ENCODE measurements at regions not wholly inside any gene's neighbourhood (a gene's known extent, or its start where the extent isn't known, plus 50 kb on each side); places are given as distances from the start of the nearest gene placed in this dataset.
A peak's percentile ranks its signal among the peaks of the same experiment; 100 is the strongest.
"Not testable (repeated sequence)": the region's sequence is repeated elsewhere in the genome, so short reads cannot be mapped to it uniquely, and the experiment has no call there.

DNA sequence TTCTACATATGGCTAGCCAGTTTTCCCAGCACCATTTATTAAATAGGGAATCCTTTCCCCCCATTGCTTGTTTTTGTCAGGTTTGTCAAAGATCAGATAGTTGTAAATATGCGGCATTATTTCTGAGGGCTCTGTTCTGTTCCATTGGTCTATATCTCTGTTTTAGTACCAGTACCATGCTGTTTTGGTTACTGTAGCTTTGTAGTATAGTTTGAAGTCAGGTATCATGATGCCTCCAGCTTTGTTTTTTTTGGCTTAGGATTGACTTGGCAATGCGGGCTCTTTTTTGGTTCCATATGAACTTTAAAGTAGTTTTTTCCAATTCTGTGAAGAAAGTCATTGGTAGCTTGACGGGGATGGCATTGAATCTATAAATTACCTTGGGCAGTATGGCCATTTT is 60.0 kb upstream of the GPC3 start:
- H3K27me3 Mint-ChIP-seq; H3K4me3 Mint-ChIP-seq; H3K36me3 Mint-ChIP-seq (ENCODE audit: low read depth); H3K9me3 Mint-ChIP-seq; H3K27ac Mint-ChIP-seq; H3K4me1 Mint-ChIP-seq; intact Hi-C loops (cut with micrococcal nuclease); DNase-seq: not testable (repeated sequence)

DNA sequence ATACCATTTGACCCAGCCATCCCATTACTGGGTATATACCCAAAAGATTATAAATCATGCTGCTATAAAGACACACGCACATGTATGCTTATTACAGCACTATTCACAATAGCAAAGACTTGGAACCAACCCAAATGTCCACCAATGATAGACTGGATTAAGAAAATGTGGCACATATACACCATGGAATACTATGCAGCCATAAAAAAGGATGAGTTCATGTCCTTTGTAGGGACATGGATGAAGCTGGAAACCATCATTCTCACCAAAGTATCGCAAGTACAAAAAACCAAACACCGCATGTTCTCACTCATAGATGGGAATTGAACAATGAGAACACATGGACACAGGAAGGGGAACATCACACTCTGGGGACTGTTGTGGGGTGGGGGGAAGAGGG is 81.7 kb upstream of the GPC3 start:
- intact Hi-C loops (cut with micrococcal nuclease); DNase-seq; H3K27me3 Mint-ChIP-seq; H3K4me1 Mint-ChIP-seq; H3K4me3 Mint-ChIP-seq; H3K36me3 Mint-ChIP-seq (ENCODE audit: low read depth); H3K9me3 Mint-ChIP-seq; H3K27ac Mint-ChIP-seq: not testable (repeated sequence)

DNA sequence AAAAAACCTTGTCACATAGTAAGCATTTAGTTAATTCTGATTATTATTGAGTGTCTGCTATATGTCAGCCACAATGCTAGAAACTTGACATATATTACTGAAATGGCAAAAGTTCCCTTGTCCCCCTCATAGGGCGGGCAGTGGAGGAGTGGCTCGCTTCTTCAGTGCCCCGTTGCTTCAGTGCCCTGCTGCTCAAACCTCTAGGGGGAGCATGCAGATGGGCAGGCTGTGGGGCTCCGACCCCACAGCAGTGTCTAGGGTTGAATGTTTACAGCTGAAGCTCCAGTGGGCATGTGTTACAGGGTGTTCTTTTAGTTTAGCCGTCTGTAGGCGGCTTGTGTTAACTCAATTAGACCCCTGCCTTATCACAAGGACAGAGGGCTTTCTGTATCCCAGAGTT is 86.5 kb upstream of the GPC3 start:
- intact Hi-C loops (cut with micrococcal nuclease); DNase-seq; H3K4me3 Mint-ChIP-seq; H3K27ac Mint-ChIP-seq; H3K27me3 Mint-ChIP-seq; H3K36me3 Mint-ChIP-seq (ENCODE audit: low read depth); H3K9me3 Mint-ChIP-seq; H3K4me1 Mint-ChIP-seq: not testable (repeated sequence)

DNA sequence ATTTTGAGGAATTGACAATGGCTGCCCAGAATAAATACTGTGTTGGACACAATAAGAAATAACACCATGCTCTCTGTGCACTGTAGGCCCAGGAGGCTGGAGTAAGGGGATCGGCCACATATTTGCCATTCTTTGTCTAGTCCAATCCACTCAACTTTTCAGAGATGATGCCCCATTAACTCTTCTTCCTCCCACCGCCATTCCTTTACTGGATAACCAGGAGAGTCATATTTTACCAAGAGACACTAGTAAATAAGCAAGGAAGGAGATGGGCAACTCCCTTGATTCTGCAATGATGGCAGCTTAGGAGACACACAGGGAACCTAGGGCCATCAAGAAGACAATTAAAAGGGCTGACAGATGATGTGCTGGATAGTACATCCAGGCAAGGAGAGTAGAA is 87.9 kb upstream of the GPC3 start:
- Mint-ChIP-seq H3K27me3 (no peaks in the 10 kb centered on the region), H3K9me3 (no peaks in the 10 kb centered on the region), H3K27ac (no peak overlapping the region), H3K4me1 (no peaks in the 10 kb centered on the region), H3K36me3 (ENCODE audit: low read depth) (no peaks in the 10 kb centered on the region), H3K4me3 (no peak overlapping the region)
- intact Hi-C loops (cut with micrococcal nuclease), result no loop called here
- no peak for DNase-seq

DNA sequence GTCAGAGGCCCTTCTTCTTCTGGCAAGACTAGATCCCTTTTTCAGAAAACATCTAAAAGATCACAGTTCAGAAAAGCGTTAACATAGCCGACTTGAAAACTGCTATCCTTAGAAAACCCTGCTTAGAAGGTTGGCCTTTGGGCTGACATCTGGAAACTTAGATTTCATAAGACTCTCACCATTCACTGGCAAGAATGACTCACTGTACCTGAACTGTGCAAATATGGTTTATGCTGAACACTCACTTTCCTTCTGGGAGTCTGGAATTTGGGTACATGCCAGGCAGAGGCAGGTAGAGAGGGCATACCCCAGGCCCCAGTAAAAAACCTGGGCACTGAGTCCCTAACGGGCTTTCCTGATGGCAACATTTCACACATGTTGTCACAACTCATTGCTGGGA is 88.8 kb upstream of the GPC3 start:
- no peak overlapping the region for H3K4me3 Mint-ChIP-seq
- DNase-seq, result no peak
- H3K4me1 Mint-ChIP-seq, result no peaks in the 10 kb centered on the region
- no peaks in the 10 kb centered on the region for H3K36me3 Mint-ChIP-seq (ENCODE audit: low read depth)
- no peaks in the 10 kb centered on the region for H3K27me3 Mint-ChIP-seq
- no peak overlapping the region for H3K27ac Mint-ChIP-seq
- intact Hi-C loops (cut with micrococcal nuclease), result no loop called here
- H3K9me3 Mint-ChIP-seq, result no peaks in the 10 kb centered on the region

DNA sequence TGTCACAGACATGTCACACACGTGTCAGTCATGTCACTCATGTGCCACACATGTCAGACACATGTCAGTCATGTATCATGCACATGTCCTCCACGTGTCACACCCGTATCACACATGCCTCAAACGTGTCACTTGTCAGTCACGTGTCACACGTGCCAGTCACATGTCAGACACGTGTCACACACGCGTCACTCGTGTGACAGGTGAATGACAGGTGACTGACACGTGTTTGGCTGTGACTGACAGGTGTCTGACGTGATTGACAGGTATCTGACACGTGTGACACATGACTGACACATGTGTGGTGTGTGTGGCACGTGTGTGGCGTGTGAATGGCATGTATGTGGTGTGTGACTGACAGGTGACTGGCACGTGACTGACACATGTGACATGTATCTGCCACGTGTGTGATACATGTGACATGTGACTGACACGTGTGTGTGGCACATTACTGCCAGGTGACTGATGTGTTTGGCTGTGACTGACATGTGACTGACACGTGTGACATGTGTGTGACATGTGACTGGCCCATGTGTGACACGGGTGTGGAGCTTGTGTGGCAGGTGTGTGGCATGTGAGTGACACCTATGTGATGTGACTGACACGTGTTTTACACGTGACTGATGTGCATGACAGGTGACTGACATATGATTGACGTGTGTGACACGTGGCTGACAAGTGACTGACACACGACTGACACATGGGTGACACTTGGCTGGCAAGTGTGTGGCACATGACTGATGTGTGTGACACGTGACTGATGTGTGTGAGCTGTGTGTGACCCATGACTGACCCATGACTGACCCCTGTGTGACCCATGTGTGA is 90.7 kb upstream of the GPC3 start:
- no peak overlapping the region for H3K4me3 Mint-ChIP-seq
- no peak overlapping the region for H3K27ac Mint-ChIP-seq
- intact Hi-C loops (cut with micrococcal nuclease), result no loop called here
- H3K27me3 Mint-ChIP-seq, result peaks cover 2% of the 10 kb centered on the region
- no peaks in the 10 kb centered on the region for H3K9me3 Mint-ChIP-seq
- DNase-seq, result no peak
- H3K4me1 Mint-ChIP-seq, result no peaks in the 10 kb centered on the region
- no peaks in the 10 kb centered on the region for H3K36me3 Mint-ChIP-seq (ENCODE audit: low read depth)

DNA sequence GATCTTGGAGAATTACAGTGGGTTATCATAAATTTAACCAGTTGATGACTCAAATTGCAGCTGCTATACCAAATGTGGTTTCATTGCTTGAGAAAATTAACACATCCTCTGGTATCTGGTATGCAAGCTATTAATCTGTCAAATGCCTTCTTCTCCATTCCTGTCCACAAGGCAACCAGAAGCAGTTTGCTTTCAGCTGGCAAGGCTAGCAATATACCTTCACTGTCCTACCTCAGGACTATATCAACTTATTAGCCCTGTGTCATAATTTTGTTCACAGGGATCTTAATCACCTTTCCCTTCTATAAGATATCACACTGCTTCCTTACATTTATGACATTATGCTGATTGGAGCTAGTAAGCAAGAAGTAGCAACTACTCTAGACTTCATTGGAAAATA is 110.0 kb upstream of the GPC3 start:
- H3K27me3 Mint-ChIP-seq, result no peaks in the 10 kb centered on the region

DNA sequence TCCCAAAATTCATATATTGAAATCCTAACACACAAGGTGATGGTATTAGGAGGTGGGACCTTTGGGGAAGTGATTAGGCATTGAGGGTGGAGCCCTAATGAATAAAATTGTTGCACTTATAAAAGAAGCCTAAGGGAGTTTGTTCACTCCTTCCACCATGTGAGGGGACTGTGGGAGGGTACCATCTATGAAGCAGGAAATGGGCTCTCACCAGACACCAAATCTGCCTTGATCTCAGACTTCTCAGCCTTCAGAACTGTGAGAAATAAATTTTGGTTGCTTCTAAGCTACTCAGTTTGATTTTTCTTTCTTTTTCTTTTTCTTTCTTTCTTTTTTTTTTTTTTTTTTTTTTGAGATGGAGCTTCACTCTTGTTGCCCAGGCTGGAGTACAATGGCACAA is 116.2 kb upstream of the GPC3 start:
- Mint-ChIP-seq H3K36me3 (ENCODE audit: low read depth) (no peaks in the 10 kb centered on the region), H3K4me3 (no peak overlapping the region), H3K4me1 (no peaks in the 10 kb centered on the region), H3K27ac (no peak overlapping the region), H3K27me3 (no peaks in the 10 kb centered on the region), H3K9me3 (peaks cover 10% of the 10 kb centered on the region)
- DNase-seq, result no peak
- intact Hi-C loops (cut with micrococcal nuclease), result no loop called here

More for the DNA sequence above, 110.0 kb upstream of the GPC3 start:
- Mint-ChIP-seq H3K36me3 (ENCODE audit: low read depth) (no peaks in the 10 kb centered on the region), H3K27ac (no peak overlapping the region), H3K4me1 (no peaks in the 10 kb centered on the region), H3K9me3 (peaks cover 10% of the 10 kb centered on the region), H3K4me3 (no peak overlapping the region)
- intact Hi-C loops (cut with micrococcal nuclease), result no loop called here
- DNase-seq, result no peak

DNA sequence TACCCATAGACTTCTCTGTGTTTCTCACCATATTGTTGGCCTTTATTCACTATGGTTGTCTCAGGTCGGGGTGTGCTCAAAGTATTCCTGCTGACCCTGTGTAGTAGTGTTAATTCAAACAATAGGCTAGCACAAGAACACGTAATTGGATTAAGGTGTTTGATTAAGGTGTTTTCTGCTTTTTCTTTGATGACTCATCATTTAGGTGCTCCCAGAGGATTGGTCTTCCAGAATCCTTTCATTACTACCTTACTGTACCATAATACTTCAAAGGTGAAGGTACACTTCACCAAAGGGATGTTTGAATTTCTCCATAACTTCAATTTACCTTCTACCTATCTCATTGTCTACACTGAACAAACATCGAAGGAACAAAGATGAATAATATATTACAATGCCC is 121.7 kb upstream of the CCDC160 start:
- Mint-ChIP-seq H3K36me3 (ENCODE audit: low read depth) (no peaks in the 10 kb centered on the region), H3K9me3 (peaks cover 9% of the 10 kb centered on the region), H3K4me1 (no peaks in the 10 kb centered on the region), H3K27ac (no peak overlapping the region), H3K4me3 (no peak overlapping the region), H3K27me3 (peaks cover 13% of the 10 kb centered on the region)
- intact Hi-C loops (cut with micrococcal nuclease), result no loop called here
- no peak for DNase-seq

DNA sequence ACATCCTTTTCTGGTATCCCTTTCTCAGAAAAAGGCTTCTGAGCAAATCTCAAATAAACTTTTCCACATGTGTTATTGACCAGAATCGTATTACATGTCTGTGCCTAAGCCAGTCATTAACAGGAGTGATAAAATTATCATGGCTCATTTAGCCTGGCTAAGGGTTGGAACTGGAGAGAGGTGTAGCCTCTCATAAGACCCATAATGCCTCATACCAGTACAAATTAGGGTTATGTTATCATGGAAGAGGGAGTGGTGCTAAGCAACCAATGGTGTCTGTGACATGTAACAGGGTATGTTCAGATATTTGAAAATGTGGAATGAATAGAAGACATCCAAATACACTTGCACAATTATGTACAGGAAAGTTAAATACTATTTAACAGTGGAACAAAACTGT is 99.6 kb upstream of the CCDC160 start:
- Mint-ChIP-seq H3K4me3 (no peak overlapping the region), H3K27me3 (peaks cover 10% of the 10 kb centered on the region), H3K36me3 (ENCODE audit: low read depth) (no peaks in the 10 kb centered on the region), H3K27ac (no peak overlapping the region), H3K9me3 (no peaks in the 10 kb centered on the region), H3K4me1 (no peaks in the 10 kb centered on the region)
- intact Hi-C loops (cut with micrococcal nuclease), result no loop called here
- DNase-seq, result no peak

DNA sequence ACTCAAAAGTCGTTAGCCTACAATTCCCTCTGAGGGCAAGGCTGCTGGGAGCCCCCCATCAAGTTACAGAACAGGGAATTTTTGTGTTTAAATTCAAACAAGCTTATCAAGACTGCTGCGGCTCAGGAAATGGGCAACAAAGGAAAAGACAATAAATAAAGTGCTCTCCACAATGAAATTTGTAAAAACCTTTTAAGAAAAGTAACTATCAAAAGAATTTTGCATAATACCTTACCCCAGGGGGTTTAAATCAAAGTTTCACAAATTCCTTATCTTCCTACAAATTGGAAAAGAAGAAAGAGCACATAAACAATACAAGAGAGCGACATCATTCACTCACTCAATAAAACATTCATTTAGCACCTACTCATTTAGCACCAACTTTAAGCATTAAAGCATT is 97.9 kb upstream of the CCDC160 start:
- Mint-ChIP-seq H3K27ac (no peak overlapping the region), H3K9me3 (no peaks in the 10 kb centered on the region), H3K4me1 (no peaks in the 10 kb centered on the region), H3K4me3 (no peak overlapping the region), H3K27me3 (peaks cover 10% of the 10 kb centered on the region), H3K36me3 (ENCODE audit: low read depth) (no peaks in the 10 kb centered on the region)
- intact Hi-C loops (cut with micrococcal nuclease), result no loop called here
- DNase-seq, result no peak

DNA sequence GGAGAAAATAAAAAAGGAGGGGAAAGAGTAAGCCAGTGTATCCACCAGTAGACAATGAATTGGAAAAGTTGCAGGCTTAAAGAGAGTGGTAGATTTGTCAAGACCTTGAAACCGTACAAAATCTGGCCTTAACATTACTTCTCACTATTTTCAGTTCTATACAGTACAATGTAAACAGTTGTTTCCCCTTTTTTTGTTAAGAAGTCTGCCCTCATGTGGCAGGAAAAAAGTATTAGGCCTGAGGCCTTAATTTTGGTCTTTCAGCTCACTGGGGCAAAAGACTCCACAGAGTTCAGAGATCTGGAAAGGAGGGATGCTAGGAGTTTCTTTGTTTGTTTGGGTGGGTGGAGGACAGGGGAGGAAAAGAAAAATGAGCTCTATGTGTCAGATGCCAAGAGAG is 92.8 kb upstream of the CCDC160 start:
- Mint-ChIP-seq H3K27me3 (peaks cover 4% of the 10 kb centered on the region), H3K4me1 (peaks cover 3% of the 10 kb centered on the region), H3K4me3 (no peak overlapping the region), H3K27ac (no peak overlapping the region), H3K36me3 (ENCODE audit: low read depth) (no peaks in the 10 kb centered on the region), H3K9me3 (no peaks in the 10 kb centered on the region)
- DNase-seq, result peak; percentile 73
- intact Hi-C loops (cut with micrococcal nuclease), result loop anchor here (10.0 kb wide), 1 partner anchor 349 kb away; no protein-coding TSS in a partner anchor

DNA sequence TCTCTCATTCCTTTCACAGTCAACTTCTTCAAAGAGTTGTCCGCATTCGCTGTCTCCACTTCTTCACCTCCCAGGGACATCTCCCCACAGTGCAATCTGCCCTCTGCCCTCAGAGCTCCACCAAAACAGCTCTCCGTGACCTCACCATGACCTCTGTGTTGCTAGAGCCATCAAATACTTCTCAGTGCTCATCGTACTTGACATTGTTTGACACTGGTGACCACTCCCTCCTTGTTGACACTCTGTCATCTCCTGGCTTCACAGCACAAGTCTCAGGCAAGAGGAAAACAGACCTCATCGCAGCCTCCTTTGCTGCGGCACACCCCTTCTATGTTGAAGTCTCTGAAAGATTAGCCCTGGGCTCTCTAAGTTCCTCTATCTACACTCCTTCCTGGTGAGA is 90.5 kb upstream of the CCDC160 start:
- Mint-ChIP-seq H3K4me3 (no peak overlapping the region), H3K27me3 (no peaks in the 10 kb centered on the region), H3K36me3 (ENCODE audit: low read depth) (no peaks in the 10 kb centered on the region), H3K27ac (no peak overlapping the region), H3K9me3 (no peaks in the 10 kb centered on the region), H3K4me1 (peaks cover 3% of the 10 kb centered on the region)
- no peak for DNase-seq
- intact Hi-C loops (cut with micrococcal nuclease), result loop anchor here (10.0 kb wide), 1 partner anchor 352 kb away; no protein-coding TSS in a partner anchor

DNA sequence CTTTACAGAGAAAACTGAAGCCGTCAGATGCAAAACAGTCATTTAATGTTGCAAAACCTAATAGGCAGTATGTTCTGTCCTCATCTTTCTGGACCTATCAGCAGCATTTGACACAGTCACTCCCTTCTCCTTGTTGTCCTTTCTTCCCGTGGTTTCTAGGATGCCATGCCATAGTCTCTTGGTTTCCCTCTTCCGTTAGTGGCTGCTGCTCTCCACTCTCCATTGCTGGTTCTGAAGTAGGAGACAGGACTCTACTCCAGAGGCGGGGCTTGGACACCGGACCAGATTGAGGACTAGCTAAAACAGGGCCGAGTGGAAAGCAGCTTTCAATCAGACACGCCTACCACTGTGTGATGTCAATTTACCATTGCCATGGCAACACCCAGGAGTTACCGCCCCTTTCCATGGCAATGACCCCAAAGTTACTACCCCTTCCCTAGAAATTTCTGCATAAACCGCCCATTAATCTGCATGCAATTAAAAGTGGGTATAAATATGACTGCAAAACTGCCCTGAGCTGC is 88.8 kb upstream of the CCDC160 start:
- no peak overlapping the region for H3K4me3 Mint-ChIP-seq
- intact Hi-C loops (cut with micrococcal nuclease), result loop anchor here (10.0 kb wide), 1 partner anchor 353 kb away; no protein-coding TSS in a partner anchor
- no peak overlapping the region for H3K27ac Mint-ChIP-seq
- no peak for DNase-seq
- no peaks in the 10 kb centered on the region for H3K9me3 Mint-ChIP-seq
- H3K36me3 Mint-ChIP-seq (ENCODE audit: low read depth), result no peaks in the 10 kb centered on the region
- no peaks in the 10 kb centered on the region for H3K27me3 Mint-ChIP-seq
- H3K4me1 Mint-ChIP-seq, result peaks cover 3% of the 10 kb centered on the region
